Neural cell (in vitro differentiated cells): ENCODE measurements at regions not wholly inside any gene's neighbourhood (a gene's known extent, or its start where the extent isn't known, plus 50 kb on each side); places are given as distances from the start of the nearest gene placed in this dataset.

Source experiments
- EP300 ChIP-seq: fragments of 450-650 bp; conservative IDR thresholded peaks from 2 replicates; pipeline ENCODE4 v1.6.1; 2014; ENCODE audit warnings: antibody characterized with exemption, mild to moderate bottlenecking, moderate library complexity; ENCODE audit not compliant: poor library complexity, severe bottlenecking
- POLR2AphosphoS5 ChIP-seq: IDR thresholded peaks from 2 replicates; pipeline ENCODE4 v1.6.1; 2012
- RAD21 ChIP-seq: fragments of 450-650 bp; conservative IDR thresholded peaks from 2 replicates; pipeline ENCODE4 v1.6.1; 2014; ENCODE audit warnings: antibody characterized with exemption, mild to moderate bottlenecking, moderate library complexity
- TF ChIP-seq, protein P1 (sequence below): IDR thresholded peaks from 2 replicates; pipeline ENCODE4 v1.6.1; 2012; ENCODE audit warnings: borderline replicate concordance

DNA sequence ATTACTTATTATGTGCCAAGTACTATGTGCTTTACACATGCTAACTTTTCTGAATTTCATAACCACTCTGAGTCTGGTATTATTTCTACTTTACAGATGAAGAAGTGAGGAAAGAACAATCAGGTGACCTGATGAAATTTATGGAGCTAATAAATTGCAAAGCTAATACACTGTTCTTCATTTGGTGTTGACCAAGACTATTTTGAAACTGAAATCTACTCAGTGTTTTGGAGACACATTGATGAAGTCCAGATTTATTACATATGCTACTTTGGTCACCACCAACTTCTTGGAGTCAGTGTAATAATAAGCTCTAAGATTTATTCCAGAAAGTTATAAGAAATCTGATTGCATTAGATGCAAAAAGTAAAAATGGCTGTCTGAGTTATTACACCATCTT is 637.9 kb downstream of the FAT4 start:
- TF ChIP-seq, protein P1, sequence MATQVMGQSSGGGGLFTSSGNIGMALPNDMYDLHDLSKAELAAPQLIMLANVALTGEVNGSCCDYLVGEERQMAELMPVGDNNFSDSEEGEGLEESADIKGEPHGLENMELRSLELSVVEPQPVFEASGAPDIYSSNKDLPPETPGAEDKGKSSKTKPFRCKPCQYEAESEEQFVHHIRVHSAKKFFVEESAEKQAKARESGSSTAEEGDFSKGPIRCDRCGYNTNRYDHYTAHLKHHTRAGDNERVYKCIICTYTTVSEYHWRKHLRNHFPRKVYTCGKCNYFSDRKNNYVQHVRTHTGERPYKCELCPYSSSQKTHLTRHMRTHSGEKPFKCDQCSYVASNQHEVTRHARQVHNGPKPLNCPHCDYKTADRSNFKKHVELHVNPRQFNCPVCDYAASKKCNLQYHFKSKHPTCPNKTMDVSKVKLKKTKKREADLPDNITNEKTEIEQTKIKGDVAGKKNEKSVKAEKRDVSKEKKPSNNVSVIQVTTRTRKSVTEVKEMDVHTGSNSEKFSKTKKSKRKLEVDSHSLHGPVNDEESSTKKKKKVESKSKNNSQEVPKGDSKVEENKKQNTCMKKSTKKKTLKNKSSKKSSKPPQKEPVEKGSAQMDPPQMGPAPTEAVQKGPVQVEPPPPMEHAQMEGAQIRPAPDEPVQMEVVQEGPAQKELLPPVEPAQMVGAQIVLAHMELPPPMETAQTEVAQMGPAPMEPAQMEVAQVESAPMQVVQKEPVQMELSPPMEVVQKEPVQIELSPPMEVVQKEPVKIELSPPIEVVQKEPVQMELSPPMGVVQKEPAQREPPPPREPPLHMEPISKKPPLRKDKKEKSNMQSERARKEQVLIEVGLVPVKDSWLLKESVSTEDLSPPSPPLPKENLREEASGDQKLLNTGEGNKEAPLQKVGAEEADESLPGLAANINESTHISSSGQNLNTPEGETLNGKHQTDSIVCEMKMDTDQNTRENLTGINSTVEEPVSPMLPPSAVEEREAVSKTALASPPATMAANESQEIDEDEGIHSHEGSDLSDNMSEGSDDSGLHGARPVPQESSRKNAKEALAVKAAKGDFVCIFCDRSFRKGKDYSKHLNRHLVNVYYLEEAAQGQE = no peak
- TF ChIP-seq EP300 (no peak), RAD21 (no peak), POLR2AphosphoS5 (no peak)
